Suprapubic skin (tissue), 4 donors: ENCODE measurements at regions not wholly inside any gene's neighbourhood (a gene's known extent, or its start where the extent isn't known, plus 50 kb on each side); places are given as distances from the start of the nearest gene placed in this dataset.

ENCODE experiments used
- DNase-seq, 2 donors: peaks; one replicate each; pipeline ENCODE4 v3.0.0-alpha.2; 2019; ENCODE audit warnings: low spot score in 2 of 2
- H3K27ac ChIP-seq: fragments of 200-600 bp; sonication (generic); one replicate; pipeline ENCODE4 v1.5.1; 2019
- H3K27me3 ChIP-seq: fragments of 200-600 bp; sonication (generic); one replicate; pipeline ENCODE4 v1.5.1; 2019
- H3K36me3 ChIP-seq: fragments of 200-600 bp; sonication (generic); one replicate; pipeline ENCODE4 v1.5.1; 2019
- H3K4me1 ChIP-seq: fragments of 200-600 bp; sonication (generic); one replicate; pipeline ENCODE4 v1.5.1; 2019
- H3K4me3 ChIP-seq: fragments of 200-600 bp; sonication (generic); one replicate; pipeline ENCODE4 v1.5.1; 2019; ENCODE audit warnings: mild to moderate bottlenecking
- H3K9me3 ChIP-seq: fragments of 200-600 bp; sonication (generic); one replicate; pipeline ENCODE4 v1.5.1; 2019
- EP300 ChIP-seq: sonication (generic); formaldehyde crosslinking; IDR thresholded peaks from one replicate; pipeline ENCODE4 v1.6.1; 2017; ENCODE audit warnings: antibody characterized with exemption
- POLR2A ChIP-seq, 2 donors: fragments of 450-650 bp; IDR thresholded peaks; one replicate each; pipeline ENCODE4 v1.6.1; 2017; ENCODE audit warnings: antibody characterized with exemption in 2 of 2, mild to moderate bottlenecking in 2 of 2, moderate library complexity in 2 of 2
- POLR2AphosphoS5 ChIP-seq, 3 donors: sonication (generic); formaldehyde crosslinking; IDR thresholded peaks; one replicate each; pipeline ENCODE4 v1.6.1; 2017; ENCODE audit warnings: antibody characterized with exemption in 3 of 3
- WGBS: methylation state at CpG from one replicate; pipeline ENCODE4 v1.1.5; 2018; 5-methylcytosine and 5-hydroxymethylcytosine counted together
- TF ChIP-seq, protein P1 (sequence below), 2 donors: fragments of 200-600 bp in 1 of 2; fragments of 450-650 bp in 1 of 2; sonication (generic) in 1 of 2; IDR thresholded peaks; one replicate each; pipeline ENCODE4 v1.5.1; 2016 to 2019; ENCODE audit warnings: antibody characterized with exemption in 2 of 2, mild to moderate bottlenecking in 1 of 2, moderate library complexity in 1 of 2

- no peak overlapping the region for H3K27ac ChIP-seq
- TF ChIP-seq, protein P1, sequence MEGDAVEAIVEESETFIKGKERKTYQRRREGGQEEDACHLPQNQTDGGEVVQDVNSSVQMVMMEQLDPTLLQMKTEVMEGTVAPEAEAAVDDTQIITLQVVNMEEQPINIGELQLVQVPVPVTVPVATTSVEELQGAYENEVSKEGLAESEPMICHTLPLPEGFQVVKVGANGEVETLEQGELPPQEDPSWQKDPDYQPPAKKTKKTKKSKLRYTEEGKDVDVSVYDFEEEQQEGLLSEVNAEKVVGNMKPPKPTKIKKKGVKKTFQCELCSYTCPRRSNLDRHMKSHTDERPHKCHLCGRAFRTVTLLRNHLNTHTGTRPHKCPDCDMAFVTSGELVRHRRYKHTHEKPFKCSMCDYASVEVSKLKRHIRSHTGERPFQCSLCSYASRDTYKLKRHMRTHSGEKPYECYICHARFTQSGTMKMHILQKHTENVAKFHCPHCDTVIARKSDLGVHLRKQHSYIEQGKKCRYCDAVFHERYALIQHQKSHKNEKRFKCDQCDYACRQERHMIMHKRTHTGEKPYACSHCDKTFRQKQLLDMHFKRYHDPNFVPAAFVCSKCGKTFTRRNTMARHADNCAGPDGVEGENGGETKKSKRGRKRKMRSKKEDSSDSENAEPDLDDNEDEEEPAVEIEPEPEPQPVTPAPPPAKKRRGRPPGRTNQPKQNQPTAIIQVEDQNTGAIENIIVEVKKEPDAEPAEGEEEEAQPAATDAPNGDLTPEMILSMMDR (IDR thresholded peaks at IDR 0.05) = no peak
- TF ChIP-seq POLR2A (IDR thresholded peaks at IDR 0.05) = no peak
- TF ChIP-seq POLR2AphosphoS5 (IDR thresholded peaks at IDR 0.05) = no peak
- no peak for TF ChIP-seq EP300
- 75% methylated on average over 8 of the region's 8 CpGs for WGBS
- H3K4me3 ChIP-seq = no peak overlapping the region
- DNase-seq = no peak
- H3K27me3 ChIP-seq = no peaks in the 10 kb centered on the region
- H3K36me3 ChIP-seq = no peaks in the 10 kb centered on the region
- peaks cover 10% of the 10 kb centered on the region for H3K9me3 ChIP-seq
- H3K4me1 ChIP-seq = no peaks in the 10 kb centered on the region
Observed at GRCh38 chr2:122307763-122308162, 552.3 kb downstream of the TSN start.

- H3K27me3 ChIP-seq = no peaks in the 10 kb centered on the region
- H3K4me1 ChIP-seq = no peaks in the 10 kb centered on the region
- DNase-seq = no peak
- 65% methylated on average over 5 of the region's 5 CpGs for WGBS
- no peak overlapping the region for H3K27ac ChIP-seq
- H3K9me3 ChIP-seq = no peaks in the 10 kb centered on the region
- no peak overlapping the region for H3K4me3 ChIP-seq
- H3K36me3 ChIP-seq = no peaks in the 10 kb centered on the region
- TF ChIP-seq POLR2A (IDR thresholded peaks at IDR 0.05) (no peak), POLR2AphosphoS5 (IDR thresholded peaks at IDR 0.05) (no peak), EP300 (no peak)
- TF ChIP-seq, protein P1 (IDR thresholded peaks at IDR 0.05) = no peak
Observed at GRCh38 chr2:122315306-122315705, 559.9 kb downstream of the TSN start.

DNA sequence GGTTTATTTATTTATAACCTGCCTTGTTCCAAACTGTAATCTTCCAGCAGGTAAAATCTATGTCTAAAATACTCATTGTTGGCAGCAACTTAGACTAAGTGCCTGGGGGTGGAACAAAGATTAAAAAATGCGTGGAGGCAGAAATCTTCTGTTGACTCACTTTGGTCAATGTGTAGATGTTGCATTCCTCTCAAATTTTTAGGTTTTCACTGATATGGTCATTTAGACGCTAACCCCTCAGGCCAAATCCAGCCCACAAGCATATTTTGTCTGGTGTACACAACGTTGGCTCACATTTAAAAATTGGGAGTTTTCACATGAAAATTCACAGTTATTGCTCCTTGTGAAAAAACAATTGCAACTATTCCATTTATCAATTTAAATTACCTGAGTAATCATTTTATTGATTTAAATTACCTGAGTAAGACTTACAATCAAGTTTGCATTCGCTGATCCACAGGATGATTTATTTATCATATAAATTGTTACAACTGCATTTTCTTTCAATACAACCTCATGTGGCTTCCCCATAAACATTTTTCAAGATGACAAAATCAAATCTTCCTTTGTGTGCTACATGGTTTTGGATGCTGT, 564.2 kb downstream of the TSN start:
- no peaks in the 10 kb centered on the region for H3K27me3 ChIP-seq
- no peaks in the 10 kb centered on the region for H3K4me1 ChIP-seq
- no peak overlapping the region for H3K27ac ChIP-seq
- DNase-seq = no peak
- no peaks in the 10 kb centered on the region for H3K36me3 ChIP-seq
- WGBS = 58% methylated on average over 4 of the region's 4 CpGs
- no peak overlapping the region for H3K4me3 ChIP-seq
- no peak for TF ChIP-seq POLR2AphosphoS5 (IDR thresholded peaks at IDR 0.05)
- no peak for TF ChIP-seq POLR2A (IDR thresholded peaks at IDR 0.05)
- TF ChIP-seq, protein P1 (IDR thresholded peaks at IDR 0.05) = no peak
- TF ChIP-seq EP300 = no peak
- H3K9me3 ChIP-seq = no peaks in the 10 kb centered on the region

DNA sequence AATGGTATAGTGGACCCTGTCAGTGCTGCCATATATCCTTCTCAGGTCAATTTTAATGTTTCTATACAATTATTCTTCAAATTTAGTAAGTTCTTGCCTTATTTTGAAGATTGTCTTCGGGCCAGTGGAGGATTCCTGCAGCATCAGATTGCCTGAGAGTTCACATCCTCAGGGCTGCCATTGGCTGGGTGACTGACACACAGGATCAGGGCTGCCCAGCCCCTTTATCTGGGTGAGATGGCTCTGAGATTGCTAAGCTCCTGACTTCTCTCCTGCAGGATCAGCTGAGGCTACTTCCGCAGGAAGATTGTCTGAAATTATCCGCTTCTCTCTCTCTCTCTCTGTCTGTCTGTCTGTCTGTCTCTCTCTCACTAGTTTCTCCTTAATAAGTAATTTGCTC, 567.4 kb downstream of the TSN start:
- H3K36me3 ChIP-seq = no peaks in the 10 kb centered on the region
- no peaks in the 10 kb centered on the region for H3K27me3 ChIP-seq
- TF ChIP-seq POLR2A (IDR thresholded peaks at IDR 0.05) (no peak), POLR2AphosphoS5 (IDR thresholded peaks at IDR 0.05) (no peak), EP300 (no peak)
- TF ChIP-seq, protein P1 (IDR thresholded peaks at IDR 0.05) = no peak
- no peak for DNase-seq
- H3K4me1 ChIP-seq = no peaks in the 10 kb centered on the region
- WGBS = 74% methylated on average over 3 of the region's 3 CpGs
- no peak overlapping the region for H3K27ac ChIP-seq
- no peak overlapping the region for H3K4me3 ChIP-seq
- H3K9me3 ChIP-seq = no peaks in the 10 kb centered on the region

DNA sequence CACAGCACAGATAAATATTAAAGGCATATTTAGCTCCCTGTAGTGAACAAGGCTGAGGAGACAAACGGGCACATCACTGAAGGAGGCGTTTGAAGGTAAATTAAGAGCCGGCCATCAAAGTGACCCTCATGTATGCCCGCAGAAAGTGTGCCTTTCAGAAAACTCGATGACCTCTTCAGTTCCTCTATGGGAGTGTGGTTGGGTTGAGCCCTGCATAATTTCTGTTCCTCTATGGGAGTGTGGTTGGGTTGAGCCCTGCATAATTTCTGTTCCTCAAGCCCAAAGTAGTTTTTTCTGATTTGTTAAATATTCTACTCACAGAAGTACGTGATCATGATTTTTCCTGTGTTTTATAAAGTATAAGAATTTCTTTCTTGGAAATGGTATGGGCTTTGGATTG, 568.5 kb downstream of the TSN start:
- no peaks in the 10 kb centered on the region for H3K27me3 ChIP-seq
- H3K27ac ChIP-seq = no peak overlapping the region
- no peaks in the 10 kb centered on the region for H3K36me3 ChIP-seq
- no peaks in the 10 kb centered on the region for H3K9me3 ChIP-seq
- TF ChIP-seq EP300 (no peak), POLR2A (IDR thresholded peaks at IDR 0.05) (no peak), POLR2AphosphoS5 (IDR thresholded peaks at IDR 0.05) (no peak)
- TF ChIP-seq, protein P1 (IDR thresholded peaks at IDR 0.05) = no peak
- H3K4me1 ChIP-seq = no peaks in the 10 kb centered on the region
- H3K4me3 ChIP-seq = no peak overlapping the region
- DNase-seq = no peak
- WGBS = 78% methylated on average over 6 of the region's 6 CpGs
